H4 (cell line): ENCODE measurements at regions not wholly inside any gene's neighbourhood (a gene's known extent, or its start where the extent isn't known, plus 50 kb on each side); places are given as distances from the start of the nearest gene placed in this dataset.

Source experiments
- DNase-seq: peaks from one replicate; pipeline ENCODE4 v3.0.0-alpha.2; 2015; ENCODE audit warnings: low spot score

DNA sequence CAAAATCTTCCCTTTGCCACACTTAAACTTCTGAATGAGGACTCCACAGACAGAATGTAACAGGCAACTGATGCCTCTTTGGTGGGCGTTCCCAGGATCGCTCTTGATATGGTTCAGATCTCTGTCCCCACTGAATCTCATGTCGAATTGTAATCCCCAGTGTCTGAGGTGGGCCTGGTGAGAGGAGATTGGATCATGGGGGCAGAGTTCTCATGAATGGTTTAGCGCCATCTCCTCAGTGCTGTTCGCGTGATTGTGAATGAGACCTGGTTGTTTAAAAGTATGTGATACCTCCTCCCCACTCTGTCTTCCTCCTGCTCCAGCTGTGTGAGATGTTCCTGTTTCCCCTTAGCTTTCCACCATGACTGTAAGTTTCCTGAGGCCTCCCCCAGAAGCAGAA is 111.1 kb upstream of the SLC66A3 start:
- DNase-seq: no peak

DNA sequence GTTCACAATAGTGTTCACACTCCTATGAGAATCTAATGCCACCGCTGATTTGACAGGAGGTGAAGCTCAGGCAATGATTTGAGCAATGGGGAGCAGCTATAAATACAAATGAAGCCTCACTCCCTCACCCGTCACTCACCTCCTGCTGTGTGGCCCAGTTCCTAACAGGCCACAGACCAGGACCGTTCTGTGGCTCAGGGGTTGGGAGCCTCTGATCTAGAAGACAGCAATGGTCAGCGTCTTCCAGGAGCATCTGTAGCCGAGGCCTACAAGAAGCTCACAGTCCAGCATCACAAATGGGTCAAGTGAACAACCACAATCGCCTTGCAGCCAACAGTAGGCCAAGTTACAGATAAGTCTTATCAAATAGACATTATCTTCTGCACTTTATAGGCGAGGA is 110.0 kb upstream of the SLC66A3 start:
- no peak for DNase-seq

DNA sequence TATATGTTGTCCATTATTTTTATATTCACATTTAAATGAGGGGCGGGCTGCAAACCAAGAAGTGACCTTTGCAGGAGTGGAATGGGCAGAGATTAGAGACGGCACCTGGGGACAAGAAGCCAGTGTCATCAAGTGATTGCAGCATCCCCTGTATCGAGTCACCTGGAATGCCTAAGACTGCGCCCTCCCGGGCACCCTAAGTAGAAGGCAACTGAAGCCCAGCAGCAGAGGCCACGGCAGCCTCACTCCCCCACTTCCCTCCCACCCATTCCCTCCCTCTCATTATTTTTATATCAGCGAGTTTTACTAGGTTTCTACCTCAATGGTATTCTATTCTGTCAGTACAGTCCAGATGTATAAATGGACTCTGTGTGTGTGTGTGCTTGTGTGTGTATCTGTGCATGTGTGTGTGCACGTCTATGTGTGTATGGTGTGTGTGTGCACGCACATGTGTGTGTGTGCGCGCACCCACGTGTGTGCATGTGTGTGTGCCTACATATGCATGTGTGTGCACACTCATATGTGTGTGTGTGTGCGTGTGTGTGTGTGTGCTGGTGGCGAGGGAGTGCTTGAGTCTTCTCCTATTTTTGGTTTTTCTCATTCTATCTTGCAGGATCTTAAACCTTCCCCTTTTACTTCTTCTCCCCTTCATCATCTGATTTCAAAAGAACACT is 106.8 kb upstream of the SLC66A3 start:
- no peak for DNase-seq

DNA sequence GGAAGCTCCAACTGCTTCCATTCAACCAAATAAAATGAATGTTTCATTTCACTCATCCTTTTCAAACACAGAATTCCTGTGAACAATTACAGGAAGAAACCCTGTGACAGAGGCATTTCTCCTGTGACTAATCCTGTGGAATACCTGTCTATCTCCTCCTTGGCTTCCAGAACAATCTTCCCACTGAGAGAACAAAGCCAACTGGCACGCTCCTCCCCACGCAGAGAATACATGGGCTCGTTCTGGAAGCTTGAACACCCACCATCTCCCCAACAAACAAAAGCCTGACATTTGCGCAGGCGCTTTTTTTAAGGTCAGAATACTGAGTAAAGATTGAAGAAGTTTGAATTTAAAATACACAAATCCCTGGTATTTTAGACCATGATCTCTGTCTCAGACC is 104.7 kb upstream of the SLC66A3 start:
- no peak for DNase-seq

DNA sequence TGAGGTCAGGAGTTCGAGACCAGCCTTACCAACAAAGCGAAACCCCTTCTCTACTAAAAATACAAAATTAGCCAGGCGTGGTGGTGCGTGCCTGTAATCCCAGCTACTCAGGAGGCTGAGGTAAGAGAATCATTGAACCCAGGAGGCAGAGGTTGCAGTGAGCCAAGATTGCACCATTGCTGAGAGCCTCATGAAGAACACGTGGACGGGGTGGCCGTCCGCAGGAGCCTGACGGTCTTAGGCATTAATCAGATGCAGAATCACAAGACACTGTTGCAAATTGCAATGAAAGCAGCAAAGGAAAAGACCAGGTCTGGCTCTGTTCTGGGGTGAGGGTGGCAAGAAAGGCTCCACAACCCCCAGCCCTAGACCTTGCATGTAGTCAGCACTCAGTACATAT is 104.0 kb upstream of the SLC66A3 start:
- no peak for DNase-seq

DNA sequence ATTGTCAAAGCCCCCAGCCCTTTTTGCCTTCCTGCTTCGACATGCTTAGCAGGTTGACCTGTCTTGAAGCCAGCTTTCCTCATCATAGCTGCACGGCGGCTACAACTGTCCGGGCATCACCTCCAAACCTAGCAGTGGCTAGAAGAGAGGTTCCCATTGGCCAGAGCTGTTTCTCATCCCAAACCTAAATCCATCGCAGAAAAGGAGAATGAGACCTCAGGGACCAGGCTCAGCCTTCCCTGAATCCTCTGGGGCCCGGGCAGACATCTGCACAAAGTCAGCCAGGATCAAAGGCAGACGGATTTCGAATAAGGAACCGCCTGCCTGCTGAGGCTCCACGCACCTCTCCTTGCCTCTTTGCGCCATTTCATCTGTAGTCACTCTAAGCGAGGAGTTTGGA is 101.7 kb upstream of the SLC66A3 start:
- no peak for DNase-seq

DNA sequence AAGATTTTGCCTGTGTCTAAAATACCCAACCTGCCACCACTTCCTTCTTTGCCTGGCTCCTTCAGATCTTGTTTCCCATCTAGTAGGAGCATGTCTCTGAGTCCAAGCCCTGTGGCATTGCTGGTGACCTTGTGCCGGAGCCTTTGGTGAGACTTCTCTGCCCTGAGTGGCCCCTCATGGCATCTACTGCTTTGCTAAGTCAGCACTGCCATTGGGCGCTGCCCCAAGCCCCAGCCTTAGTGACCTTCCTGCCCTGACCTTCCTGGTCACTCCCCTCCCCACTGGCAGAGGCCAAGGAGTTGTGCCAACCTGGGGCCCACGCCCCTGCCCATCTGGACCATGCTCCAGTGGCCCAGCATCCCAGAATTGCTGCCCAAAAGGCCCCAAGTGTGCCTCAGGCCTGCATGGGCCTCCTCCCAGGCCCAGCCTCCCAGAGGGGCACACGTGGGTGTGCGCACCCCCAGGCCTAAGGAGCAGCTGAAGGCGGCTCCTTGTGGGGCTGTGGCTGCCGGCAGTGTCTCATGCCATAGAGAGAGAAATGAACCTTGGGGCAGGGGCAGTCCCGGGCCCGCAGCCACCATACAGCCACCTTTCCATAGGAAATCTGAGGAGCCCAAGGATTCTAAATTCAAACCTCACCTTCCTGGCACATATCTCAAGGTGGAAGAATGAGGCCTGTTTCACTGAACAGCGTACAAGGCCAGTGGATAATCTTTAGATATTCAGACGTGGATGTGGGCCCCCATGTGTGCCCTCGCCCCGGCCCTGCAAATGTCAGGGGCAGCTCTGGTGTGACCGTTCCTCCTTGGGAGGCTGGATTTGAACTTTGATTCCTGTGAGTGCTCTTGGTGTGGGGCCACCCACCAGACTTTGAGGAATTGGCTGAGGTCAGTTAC is 100.2 kb upstream of the SLC66A3 start:
- DNase-seq: no peak

DNA sequence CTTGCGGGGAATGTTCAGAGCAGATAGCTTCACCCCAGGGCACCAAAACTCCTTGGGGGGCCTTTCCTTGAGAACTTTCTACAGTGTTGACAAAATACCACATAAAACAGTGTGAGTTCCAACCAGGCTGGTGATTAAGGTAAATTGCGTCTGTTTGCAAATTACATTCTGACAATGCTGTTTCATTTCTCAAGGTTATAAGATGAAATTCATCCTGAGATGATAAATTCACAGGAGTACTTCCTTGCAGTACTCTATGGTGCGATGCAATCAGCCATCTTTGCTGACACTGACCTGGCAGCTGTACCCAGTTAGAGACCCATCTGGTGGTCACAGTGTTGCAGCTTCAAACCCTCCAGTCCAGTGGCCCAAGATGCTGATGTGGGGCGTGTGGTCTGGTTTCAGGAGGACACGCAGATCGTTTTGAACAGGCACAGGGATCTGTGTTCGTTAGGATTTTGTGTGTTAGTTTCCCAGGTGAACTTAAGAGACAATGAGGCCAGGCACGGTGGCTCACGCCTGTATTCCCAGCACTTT is 99.5 kb upstream of the SLC66A3 start:
- DNase-seq: no peak

DNA sequence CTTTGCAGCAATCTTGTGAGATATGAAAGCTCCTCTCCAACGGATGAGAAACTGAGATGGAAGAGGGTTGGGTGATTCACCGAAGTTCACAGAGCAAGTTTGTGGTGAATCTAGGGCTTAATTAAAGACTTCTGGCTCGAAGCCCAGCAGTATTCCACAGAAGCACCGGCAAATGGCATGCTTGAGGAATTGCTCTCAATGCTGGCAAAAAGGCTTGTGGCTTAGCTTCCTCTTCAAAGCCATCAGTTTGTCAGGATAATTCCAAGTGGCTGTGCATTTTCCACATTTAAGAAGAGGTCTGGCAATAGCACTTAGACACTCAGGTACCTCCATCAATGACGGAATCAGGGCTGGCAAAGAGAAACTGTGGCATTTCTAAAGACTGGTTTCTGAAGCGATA is 98.7 kb upstream of the SLC66A3 start:
- DNase-seq: peak; percentile 88

DNA sequence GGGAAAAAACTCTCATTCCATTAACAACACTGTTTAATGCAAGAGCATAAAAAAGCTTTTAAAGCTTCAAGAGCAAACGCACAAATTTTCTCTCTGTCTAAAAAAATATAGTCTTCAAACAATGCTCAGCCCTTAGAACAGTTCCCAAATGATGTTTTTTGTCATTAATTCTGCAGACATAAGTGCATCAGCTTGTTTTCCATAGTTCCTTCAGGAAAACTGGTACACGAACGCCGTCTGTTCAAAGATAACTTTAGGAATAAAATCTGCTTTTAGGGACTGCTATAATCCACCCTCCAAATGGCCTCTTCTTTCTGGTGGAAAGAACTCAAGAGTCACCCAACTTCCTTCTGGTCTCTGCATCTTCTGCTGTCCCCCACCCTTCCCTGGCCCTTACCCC is 98.2 kb upstream of the SLC66A3 start:
- DNase-seq: no peak

DNA sequence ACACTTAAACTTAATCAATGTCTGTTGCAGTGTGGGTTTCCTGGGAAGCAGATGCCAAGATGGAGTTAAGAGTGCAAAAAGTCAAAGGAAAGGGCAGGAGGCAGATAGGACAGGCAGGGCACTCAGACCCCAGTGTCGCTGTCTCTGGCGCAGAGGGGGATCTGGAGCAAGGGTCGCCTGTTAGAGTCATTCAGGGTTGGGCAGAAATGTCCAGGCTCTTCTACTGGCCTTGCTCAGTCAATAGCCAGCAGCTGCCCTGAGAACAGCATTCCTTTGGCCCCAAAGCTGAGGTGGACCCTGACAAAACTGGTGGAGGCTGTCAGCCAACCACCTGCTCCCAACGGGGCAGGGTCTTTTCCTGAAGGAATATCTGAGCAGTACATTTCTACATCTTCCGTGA is 97.1 kb upstream of the SLC66A3 start:
- DNase-seq: no peak

DNA sequence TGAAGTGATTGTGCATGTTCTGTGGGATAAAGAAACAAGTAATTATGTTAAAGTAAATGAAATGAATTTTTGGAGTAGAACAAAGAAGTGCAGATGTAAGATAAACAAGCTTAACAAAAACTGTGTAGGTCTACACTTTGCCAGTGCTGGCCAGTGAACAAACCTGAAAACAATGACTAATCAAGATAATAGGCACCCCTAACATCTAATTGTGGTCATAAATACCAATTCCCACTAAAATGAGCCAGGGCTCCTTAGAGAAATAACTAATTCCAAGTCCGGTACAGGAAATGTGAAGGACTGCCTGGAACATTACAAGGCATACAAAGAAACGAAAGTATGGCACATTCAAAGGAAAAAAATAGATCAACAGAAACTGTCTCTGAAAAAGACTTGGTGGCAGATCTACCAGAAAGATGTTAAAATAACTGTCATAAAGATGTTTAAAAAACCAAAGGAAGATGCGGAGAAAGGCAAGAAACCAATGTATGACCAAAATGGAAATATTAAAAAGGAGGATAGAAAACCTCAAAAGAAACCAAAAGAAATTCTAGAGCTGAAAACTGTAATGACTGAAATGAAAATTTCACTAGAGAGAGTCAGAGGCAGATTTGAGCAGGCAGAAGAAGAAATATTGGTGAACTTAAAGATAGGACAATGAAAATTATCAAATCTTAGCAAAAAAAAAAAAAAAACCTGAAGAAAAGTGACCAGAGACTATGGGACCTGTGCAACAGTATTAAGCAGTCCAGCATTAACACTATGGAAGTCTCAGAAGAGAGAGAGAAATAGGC is 94.7 kb upstream of the SLC66A3 start:
- DNase-seq: no peak

DNA sequence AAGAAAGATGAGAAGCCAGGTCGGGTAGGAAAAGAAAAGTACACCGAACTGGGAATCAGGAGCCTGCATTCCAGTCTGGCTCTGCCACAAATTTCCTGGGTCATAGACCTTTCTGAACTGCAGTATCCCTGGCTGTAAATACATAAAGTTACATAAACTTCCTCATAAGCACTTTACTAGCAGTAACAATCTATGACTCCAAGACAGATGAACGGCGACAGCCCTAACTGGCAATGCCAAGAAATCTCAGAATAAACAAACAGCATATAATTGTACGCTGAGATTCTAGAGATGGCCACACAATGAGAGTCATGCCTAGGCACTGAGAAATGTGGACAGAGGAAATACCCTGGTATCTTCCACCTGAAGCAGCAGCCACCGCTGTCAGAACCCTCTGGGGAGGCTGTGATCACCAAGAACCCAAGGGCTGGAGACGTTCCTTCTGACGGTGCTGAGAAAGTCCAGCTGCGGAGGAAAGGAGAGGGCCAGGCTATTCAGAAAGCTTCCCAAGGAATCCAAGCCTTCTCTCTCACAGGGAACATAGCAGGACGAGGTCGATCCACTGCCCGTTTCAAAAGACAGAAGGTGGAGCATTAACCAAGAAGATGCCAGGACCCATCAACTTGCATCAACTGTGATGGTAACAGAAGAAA is 89.3 kb upstream of the SLC66A3 start:
- no peak for DNase-seq

DNA sequence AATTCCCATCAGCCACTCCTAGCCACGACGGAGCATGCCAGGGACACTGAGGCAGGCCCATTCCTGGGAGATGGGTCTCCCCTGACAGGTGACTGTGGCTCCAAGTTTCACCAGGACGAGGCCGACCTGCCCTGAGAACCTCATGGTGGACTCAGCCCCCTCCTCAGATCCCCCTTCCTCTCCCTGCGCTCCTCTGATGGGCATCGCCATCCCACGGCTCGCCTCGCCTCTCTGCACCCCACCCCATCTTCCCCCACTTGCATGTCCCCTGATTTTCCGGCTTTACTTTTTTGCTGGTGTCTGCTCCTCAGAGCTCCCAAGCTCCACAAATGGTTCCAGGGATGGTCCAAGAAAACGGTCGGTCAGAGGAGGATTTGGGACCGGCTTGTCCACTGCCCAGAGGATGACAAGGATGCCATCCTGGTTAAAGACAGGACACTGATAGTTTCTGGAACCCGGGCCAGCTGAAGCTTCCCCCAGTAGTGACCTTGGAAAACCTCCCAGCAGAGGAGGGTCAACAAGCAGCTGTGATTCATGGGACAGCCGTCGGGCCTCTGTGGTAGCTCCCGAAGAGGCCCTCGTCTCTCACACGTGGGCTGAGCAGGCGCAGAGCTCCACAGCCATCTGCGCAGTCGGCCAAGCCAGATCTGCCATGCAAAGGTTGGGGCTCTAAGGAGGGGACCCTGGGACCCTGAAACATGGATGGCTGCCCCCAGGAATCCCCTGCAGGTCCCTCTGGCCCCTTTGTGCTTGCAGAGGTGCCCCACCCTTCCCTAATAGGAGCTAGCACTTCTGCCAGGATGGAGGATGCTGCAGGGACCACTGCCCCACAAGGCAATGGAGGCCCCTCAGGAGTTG is 87.8 kb upstream of the SLC66A3 start:
- DNase-seq: no peak

DNA sequence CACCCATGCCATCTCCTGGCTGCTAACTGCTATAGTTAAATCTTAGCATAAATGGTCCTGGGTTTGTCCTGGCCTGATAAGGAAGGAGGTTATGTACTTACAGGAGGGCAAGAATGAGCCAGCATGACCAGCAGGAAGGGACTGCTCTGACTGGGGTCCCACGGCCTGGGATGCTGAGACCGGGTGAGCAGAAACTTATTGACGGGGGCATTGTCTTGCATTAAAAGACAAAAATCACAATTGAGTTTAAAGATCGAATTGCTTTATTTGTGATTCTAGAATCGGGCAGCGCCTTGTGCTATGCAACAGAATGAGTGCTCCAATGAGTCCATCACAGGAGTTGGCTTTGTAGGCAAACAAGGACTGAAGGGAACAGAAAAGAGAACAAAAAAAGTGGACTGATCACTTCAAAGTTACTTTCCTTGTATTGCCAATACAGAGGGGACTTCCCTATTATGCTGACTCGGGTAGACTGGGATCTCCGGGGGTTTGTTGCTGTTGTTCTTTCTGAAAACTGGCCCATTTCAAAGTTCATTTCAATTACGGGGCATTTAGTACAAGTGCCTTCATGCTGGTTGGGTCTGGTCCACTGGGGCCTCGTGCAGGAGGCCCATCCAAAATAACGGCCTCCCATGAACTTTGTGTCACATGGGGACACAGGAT is 87.1 kb upstream of the SLC66A3 start:
- no peak for DNase-seq

DNA sequence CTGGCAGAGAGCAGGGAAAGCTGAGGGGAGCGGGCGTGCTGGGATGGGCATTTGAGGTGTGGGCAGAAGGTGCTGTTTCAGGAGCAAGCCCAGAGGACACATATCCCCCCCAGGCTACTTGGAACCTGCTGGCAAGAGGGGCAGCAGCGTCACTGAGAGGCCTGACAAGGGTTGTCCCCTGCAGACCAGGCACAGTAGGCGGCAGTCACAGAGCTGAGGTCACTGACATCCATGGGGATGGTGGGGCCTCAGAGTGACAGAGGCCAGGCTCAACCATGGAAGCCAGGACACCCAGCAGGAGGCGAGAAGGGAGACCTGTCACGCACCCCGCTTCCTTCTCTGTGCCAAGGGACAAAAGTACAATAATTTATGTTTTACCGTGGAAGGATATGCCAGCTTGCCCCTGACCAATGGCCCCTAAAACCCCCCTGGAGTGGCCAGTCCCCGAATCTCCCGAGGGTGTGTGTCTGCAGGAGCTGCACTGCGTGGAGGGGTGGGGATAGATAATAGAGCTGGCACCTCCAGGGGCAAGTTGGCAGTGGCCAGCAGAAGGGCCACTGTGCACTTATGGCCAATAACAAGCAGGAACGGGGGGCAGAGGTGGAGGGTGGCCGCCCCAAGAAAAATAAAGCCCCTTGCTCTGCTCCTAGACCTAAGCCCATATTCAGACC is 86.3 kb upstream of the SLC66A3 start:
- DNase-seq: no peak

DNA sequence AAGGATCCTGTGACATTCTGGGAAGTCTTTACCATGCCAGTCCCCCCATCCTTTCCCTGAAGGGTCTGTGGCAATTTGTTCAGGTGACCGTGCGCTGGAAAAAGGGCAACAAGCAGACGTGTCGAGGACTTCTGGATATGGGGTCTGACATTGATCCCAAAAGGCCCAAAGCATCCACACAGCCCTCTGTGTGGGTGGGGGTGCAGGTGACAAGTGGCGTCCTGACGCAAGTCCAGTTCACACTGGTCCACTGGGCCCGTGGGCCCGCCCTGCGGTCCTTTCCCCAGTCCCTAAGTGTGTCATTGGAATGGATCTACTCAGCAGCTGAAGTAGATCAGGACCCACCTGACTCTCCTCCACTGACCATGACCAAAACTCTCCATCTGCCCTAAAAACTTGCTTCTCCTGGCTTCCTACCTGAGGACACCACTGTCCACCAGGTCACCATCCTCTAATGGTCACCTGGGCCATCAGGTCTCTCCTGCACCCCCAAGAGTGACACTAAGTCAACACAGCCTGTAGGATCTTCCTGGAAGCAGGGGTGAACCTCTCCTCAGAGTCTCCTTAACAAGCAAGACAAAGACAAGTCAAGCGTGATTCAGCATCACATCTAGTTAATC is 85.6 kb upstream of the SLC66A3 start:
- DNase-seq: no peak

DNA sequence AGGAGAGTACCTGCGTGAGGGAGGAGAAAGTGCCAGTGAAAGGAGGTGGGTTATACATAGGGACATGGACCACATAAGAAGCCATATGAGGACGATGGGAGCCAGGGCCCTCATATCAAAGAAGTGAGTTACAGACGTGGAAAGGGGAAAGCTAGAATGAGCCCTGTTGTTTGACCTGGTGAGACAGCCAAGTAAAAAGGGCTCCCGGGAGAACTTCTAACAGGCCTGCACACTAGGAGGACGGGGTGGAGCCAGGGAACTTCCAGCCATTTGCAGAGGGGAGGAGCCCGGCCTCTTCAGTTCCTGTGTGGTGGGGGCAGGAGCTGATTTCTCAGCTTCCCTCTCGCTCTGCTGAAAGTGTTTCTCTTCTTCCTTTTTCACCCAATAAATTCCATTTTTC is 84.1 kb upstream of the SLC66A3 start:
- no peak for DNase-seq

DNA sequence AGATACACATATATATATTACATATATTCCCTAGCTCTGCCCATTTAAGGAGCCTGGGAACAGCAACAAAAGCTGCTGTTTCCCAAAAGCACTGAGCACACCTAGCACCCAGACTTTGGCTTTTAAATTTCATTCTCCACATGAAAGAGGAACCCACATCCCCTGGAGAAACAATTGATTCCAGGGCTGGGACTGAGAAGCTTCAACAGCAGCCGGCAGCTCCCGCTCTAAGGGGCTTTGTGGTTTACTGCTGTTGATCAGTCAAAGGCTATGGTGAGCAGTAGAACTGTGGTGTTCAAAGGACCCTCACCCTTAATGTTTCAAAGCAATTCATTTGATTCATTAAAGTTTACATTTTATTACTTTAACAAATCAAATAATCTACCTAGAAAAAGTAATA is 83.3 kb upstream of the SLC66A3 start:
- DNase-seq: no peak
